ENCODE measurements at regions not wholly inside any gene's neighbourhood (a gene's known extent, or its start where the extent isn't known, plus 50 kb on each side); places are given as distances from the start of the nearest gene placed in this dataset.

DNA sequence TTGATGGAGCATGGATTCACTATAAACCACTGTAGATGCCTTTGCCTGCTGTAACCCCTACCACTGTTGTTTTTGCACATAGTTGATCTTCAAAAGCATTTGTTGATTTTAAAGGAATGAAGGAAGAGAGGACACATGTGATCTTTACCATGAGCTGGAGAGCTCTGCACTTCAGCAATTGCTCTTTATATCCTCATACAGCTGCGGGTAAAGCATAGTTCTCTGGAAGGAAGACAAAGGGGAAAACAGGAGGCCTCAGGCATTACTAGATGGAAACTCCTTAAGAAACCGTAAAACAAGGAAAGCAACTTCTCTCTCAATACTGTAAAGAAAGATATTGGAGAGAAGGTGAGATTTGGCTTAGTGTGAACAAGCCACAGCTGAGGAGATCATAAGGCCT lies 60.6 kb downstream of the SCG2 start:
- Histone ChIP-seq H3K9me3 (ENCODE audit: low read length) (no peaks in the 10 kb centered on the region), H3K4me3 (ENCODE audit: low read length) (no peak overlapping the region), H3K4me1 (ENCODE audit: insufficient read depth, low read length) (peaks cover 27% of the 10 kb centered on the region), H3K27me3 (ENCODE audit: insufficient read depth, low read length) (no peaks in the 10 kb centered on the region), H2AFZ (ENCODE audit: low read depth, low read length) (no peak overlapping the region), H3K36me3 (ENCODE audit: insufficient read depth, low read length) (no peaks in the 10 kb centered on the region)

GRCh38 chr2:223542501-223542900 lies 59.7 kb downstream of the SCG2 start:
- Histone ChIP-seq H3K36me3 (ENCODE audit: insufficient read depth, low read length) (no peaks in the 10 kb centered on the region), H3K9me3 (ENCODE audit: low read length) (no peaks in the 10 kb centered on the region), H3K4me3 (ENCODE audit: low read length) (no peak overlapping the region), H2AFZ (ENCODE audit: low read depth, low read length) (no peak overlapping the region), H3K4me1 (ENCODE audit: insufficient read depth, low read length) (peaks cover 27% of the 10 kb centered on the region), H3K27me3 (ENCODE audit: insufficient read depth, low read length) (no peaks in the 10 kb centered on the region)

DNA sequence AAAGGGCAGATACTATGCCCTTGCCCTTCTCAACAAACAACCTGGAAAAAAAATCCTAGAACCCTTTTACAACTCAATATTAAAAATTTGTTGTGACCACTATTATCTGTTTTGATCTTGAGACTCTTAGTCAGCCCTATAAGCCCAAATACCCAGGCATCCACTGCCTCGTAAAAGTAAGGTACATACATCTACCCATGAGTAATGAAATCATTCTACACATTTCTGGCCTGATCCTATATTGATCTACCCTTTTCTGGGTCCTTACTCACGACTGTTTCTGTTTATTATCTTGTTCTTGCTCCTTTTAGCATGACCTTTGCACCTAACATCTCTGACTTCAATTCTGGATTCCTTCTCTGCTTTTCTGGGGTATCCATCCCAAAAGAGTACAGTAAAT lies 56.8 kb downstream of the SCG2 start:
- H3K27me3 ChIP-seq (ENCODE audit: insufficient read depth, low read length): no peaks in the 10 kb centered on the region
- H3K36me3 ChIP-seq (ENCODE audit: insufficient read depth, low read length): no peaks in the 10 kb centered on the region
- H3K9me3 ChIP-seq (ENCODE audit: low read length): no peaks in the 10 kb centered on the region
- H2AFZ ChIP-seq (ENCODE audit: low read depth, low read length): no peak overlapping the region
- H3K4me1 ChIP-seq (ENCODE audit: insufficient read depth, low read length): peaks cover 18% of the 10 kb centered on the region
- H3K4me3 ChIP-seq (ENCODE audit: low read length): no peak overlapping the region

DNA sequence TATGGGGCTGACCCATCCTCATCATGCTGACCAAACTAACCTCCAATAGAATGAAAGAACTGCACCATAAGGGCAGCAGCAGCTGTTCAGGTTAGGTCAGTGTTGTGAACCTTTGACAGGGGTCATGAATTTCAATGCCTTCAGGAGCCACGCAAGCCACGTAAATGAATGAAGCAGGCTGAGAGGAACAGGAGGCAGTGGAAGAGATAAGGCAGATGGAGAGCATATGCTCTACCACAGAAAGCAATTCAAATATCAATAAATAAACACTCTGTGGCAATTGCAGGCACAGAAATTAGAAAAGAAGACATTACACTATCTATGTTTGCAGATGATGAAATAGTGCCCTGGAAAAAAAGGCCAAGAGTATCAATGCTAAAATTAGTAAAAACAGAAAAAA lies 56.3 kb downstream of the SCG2 start:
- Histone ChIP-seq H3K27me3 (ENCODE audit: insufficient read depth, low read length) (no peaks in the 10 kb centered on the region), H3K36me3 (ENCODE audit: insufficient read depth, low read length) (no peaks in the 10 kb centered on the region), H3K4me1 (ENCODE audit: insufficient read depth, low read length) (peaks cover 18% of the 10 kb centered on the region), H3K9me3 (ENCODE audit: low read length) (no peaks in the 10 kb centered on the region), H3K4me3 (ENCODE audit: low read length) (no peak overlapping the region), H2AFZ (ENCODE audit: low read depth, low read length) (no peak overlapping the region)
